ENCODE measurements at regions not wholly inside any gene's neighbourhood (a gene's known extent, or its start where the extent isn't known, plus 50 kb on each side); places are given as distances from the start of the nearest gene placed in this dataset.

DNA sequence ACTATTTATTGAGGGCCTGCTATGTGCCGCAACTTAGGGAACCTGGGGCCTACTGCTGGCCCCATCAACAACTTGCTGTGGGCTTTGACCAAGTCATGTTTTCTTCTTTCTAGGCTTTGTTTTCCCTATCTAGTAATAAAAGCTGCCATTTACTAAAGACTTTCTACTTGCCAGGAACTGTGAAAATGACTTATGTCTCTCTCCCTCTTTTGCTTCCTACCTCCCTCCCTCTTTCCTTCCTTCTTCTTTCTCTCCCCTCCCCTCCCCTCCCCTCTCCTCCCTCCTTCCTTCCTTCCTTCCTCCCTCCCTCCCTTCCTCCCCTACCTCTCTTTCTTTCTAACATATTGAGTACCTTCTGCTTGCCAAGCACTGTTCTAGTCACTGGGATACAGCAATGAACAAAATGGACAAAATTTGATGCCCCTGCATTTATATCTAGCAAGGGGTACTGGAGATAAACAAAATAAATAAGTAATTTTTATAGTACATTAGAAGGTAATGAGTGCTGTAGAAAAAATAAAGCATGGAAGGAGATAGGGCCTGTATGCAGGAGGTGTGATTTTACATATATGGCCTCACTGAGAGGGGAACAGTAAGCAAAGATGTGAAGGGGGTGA is 170.3 kb upstream of the USP24 start:
- H3K36me3 ChIP-seq (replicated peaks in 1 of 2; ENCODE audit: control insufficient read depth in 1 of 2, insufficient read depth in 2 of 2, low read length in 2 of 2): no peaks in the 10 kb centered on the region
- intact Hi-C loops (cut with micrococcal nuclease; ENCODE audit: unreplicated experiment) (no loop called here), in situ Hi-C loops (cut with HindIII; ENCODE audit: extremely low pct_ligation_motif_present, low pct_unique_long_range_greater_than_20kb) (no loop called here)
- no peak for ATAC-seq
- CTCF ChIA-PET (ENCODE audit: low intra/inter-chr PET ratio, low total read pairs): no interaction called here
- H3K27ac ChIP-seq (ENCODE audit: extremely low read length, insufficient read depth, low read length): no peak overlapping the region
- FAIRE-seq: no peak
- DNase-seq (ENCODE audit: low spot score): no peak
- no peak overlapping the region for H3K4me2 ChIP-seq (ENCODE audit: low read depth, low read length)
- BruUV-seq (replicated peaks): no TSS peak
- H4K20me1 ChIP-seq (ENCODE audit: insufficient read depth, low read length): no peaks in the 10 kb centered on the region
- WGBS (ENCODE audit: low lambda C conversion rate): 71% methylated on average over 1 of the region's 1 CpG
- H3K4me3 ChIP-seq (replicated peaks in 1 of 3; ENCODE audit: insufficient read depth in 1 of 3, low read depth in 2 of 3, low read length in 3 of 3): no peak overlapping the region
- H3K9me3 ChIP-seq (ENCODE audit: low read length): no peaks in the 10 kb centered on the region
- peaks cover 0 to 1% of the 10 kb centered on the region in 2 experiments; a peak in 2 of 5 replicates for H3K27me3 ChIP-seq (ENCODE audit: control insufficient read depth in 1 of 2, insufficient read depth in 2 of 2, low read length in 2 of 2)
- POLR2A ChIA-PET: no interaction called here
- no peak overlapping the region for H2AFZ ChIP-seq (ENCODE audit: low read length)
- TF ChIP-seq PCBP1 (IDR thresholded peaks at IDR 0.05; ENCODE audit: borderline replicate concordance, low read depth, low read length) (0 out of 2 replicates have a peak, but pooled peaks have one; percentile 54), ZNF780A (CRISPR knock-in tag; IDR thresholded peaks at IDR 0.05) (no peak), ZNF614 (CRISPR knock-in tag; IDR thresholded peaks at IDR 0.05; ENCODE audit: borderline replicate concordance) (no peak), FOXK1 (CRISPR knock-in tag; IDR thresholded peaks at IDR 0.05; ENCODE audit: borderline replicate concordance, low read depth) (no peak), ZNF333 (CRISPR knock-in tag; IDR thresholded peaks at IDR 0.05; ENCODE audit: borderline replicate concordance) (no peak), MXI1 (IDR thresholded peaks at IDR 0.05; ENCODE audit: borderline replicate concordance, low read depth, low read length) (no peak), HNRNPK (IDR thresholded peaks at IDR 0.05; ENCODE audit: low read depth, low read length, poor library complexity, severe bottlenecking) (peak; percentile 96), MTA1 (CRISPR knock-in tag; IDR thresholded peaks at IDR 0.05; ENCODE audit: borderline replicate concordance) (no peak), MZF1 (CRISPR knock-in tag; IDR thresholded peaks at IDR 0.05; ENCODE audit: borderline replicate concordance) (no peak), CEBPG (CRISPR knock-in tag; IDR thresholded peaks at IDR 0.05) (no peak), MBNL3 (CRISPR knock-in tag; conservative IDR thresholded peaks at IDR 0.05) (no peak), ZNF83 (CRISPR knock-in tag; IDR thresholded peaks at IDR 0.05; ENCODE audit: borderline replicate concordance) (no peak), FIP1L1 (IDR thresholded peaks at IDR 0.05; ENCODE audit: borderline replicate concordance, insufficient read depth, low read depth, low read length) (no peak), TARDBP (CRISPR knock-in tag; IDR thresholded peaks at IDR 0.05) (no peak)
- TF ChIP-seq, protein P1, sequence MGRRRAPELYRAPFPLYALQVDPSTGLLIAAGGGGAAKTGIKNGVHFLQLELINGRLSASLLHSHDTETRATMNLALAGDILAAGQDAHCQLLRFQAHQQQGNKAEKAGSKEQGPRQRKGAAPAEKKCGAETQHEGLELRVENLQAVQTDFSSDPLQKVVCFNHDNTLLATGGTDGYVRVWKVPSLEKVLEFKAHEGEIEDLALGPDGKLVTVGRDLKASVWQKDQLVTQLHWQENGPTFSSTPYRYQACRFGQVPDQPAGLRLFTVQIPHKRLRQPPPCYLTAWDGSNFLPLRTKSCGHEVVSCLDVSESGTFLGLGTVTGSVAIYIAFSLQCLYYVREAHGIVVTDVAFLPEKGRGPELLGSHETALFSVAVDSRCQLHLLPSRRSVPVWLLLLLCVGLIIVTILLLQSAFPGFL (CRISPR knock-in tag; IDR thresholded peaks at IDR 0.05): no peak
- TF ChIP-seq, protein P2, sequence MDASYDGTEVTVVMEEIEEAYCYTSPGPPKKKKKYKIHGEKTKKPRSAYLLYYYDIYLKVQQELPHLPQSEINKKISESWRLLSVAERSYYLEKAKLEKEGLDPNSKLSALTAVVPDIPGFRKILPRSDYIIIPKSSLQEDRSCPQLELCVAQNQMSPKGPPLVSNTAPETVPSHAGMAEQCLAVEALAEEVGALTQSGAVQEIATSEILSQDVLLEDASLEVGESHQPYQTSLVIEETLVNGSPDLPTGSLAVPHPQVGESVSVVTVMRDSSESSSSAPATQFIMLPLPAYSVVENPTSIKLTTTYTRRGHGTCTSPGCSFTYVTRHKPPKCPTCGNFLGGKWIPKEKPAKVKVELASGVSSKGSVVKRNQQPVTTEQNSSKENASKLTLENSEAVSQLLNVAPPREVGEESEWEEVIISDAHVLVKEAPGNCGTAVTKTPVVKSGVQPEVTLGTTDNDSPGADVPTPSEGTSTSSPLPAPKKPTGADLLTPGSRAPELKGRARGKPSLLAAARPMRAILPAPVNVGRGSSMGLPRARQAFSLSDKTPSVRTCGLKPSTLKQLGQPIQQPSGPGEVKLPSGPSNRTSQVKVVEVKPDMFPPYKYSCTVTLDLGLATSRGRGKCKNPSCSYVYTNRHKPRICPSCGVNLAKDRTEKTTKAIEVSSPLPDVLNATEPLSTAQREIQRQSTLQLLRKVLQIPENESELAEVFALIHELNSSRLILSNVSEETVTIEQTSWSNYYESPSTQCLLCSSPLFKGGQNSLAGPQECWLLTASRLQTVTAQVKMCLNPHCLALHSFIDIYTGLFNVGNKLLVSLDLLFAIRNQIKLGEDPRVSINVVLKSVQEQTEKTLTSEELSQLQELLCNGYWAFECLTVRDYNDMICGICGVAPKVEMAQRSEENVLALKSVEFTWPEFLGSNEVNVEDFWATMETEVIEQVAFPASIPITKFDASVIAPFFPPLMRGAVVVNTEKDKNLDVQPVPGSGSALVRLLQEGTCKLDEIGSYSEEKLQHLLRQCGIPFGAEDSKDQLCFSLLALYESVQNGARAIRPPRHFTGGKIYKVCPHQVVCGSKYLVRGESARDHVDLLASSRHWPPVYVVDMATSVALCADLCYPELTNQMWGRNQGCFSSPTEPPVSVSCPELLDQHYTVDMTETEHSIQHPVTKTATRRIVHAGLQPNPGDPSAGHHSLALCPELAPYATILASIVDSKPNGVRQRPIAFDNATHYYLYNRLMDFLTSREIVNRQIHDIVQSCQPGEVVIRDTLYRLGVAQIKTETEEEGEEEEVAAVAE (CRISPR knock-in tag; IDR thresholded peaks at IDR 0.05; ENCODE audit: borderline replicate concordance): no peak
- TF ChIP-seq, protein P3, sequence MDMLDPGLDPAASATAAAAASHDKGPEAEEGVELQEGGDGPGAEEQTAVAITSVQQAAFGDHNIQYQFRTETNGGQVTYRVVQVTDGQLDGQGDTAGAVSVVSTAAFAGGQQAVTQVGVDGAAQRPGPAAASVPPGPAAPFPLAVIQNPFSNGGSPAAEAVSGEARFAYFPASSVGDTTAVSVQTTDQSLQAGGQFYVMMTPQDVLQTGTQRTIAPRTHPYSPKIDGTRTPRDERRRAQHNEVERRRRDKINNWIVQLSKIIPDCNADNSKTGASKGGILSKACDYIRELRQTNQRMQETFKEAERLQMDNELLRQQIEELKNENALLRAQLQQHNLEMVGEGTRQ (IDR thresholded peaks at IDR 0.05; ENCODE audit: low read depth, low read length): no peak
- TF ChIP-seq, protein P3 (CRISPR knock-in tag; IDR thresholded peaks at IDR 0.05; ENCODE audit: borderline replicate concordance): no peak
- H3K79me2 ChIP-seq (ENCODE audit: insufficient read depth, low read length): no peaks in the 10 kb centered on the region
- no peak overlapping the region for H3K9ac ChIP-seq (ENCODE audit: insufficient read depth, low read depth, low read length)
- no peaks in the 10 kb centered on the region; the same call in 1 of the 2 replicates for H3K4me1 ChIP-seq (ENCODE audit: insufficient read depth, low read length)
